ENCODE measurements at regions not wholly inside any gene's neighbourhood (a gene's known extent, or its start where the extent isn't known, plus 50 kb on each side); places are given as distances from the start of the nearest gene placed in this dataset.

- Histone ChIP-seq H3K4me1 (ENCODE audit: low read depth, poor library complexity, severe bottlenecking) (no peaks in the 10 kb centered on the region), H3K36me3 (ENCODE audit: insufficient read depth) (no peaks in the 10 kb centered on the region), H3K27me3 (ENCODE audit: insufficient read depth, low read depth) (no peaks in the 10 kb centered on the region), H3K4me3 (IDR thresholded peaks at IDR 0.05; ENCODE audit: insufficient read depth, low read depth, low read length) (no peak overlapping the region), H3K27ac (no peak overlapping the region), H3K4me2 (no peak overlapping the region), H3K79me2 (ENCODE audit: insufficient read depth, low read depth) (no peaks in the 10 kb centered on the region), H2AFZ (ENCODE audit: low read depth) (no peak overlapping the region), H3K9ac (no peak overlapping the region), H4K20me1 (ENCODE audit: insufficient read depth) (no peaks in the 10 kb centered on the region)
- TF ChIP-seq CTCF (conservative IDR thresholded peaks at IDR 0.05; ENCODE audit: low read depth, low read length) = no peak
Observed at GRCh38 chr5:44632344-44632743, 176.4 kb upstream of the MRPS30 start.

- H3K79me2 ChIP-seq (ENCODE audit: insufficient read depth, low read depth) = no peaks in the 10 kb centered on the region
- H3K9ac ChIP-seq = no peak overlapping the region
- no peaks in the 10 kb centered on the region for H3K36me3 ChIP-seq (ENCODE audit: insufficient read depth)
- H4K20me1 ChIP-seq (ENCODE audit: insufficient read depth) = no peaks in the 10 kb centered on the region
- H3K27ac ChIP-seq = no peak overlapping the region
- no peak for TF ChIP-seq CTCF (conservative IDR thresholded peaks at IDR 0.05; ENCODE audit: low read depth, low read length)
- no peaks in the 10 kb centered on the region for H3K27me3 ChIP-seq (ENCODE audit: insufficient read depth, low read depth)
- H3K4me3 ChIP-seq (IDR thresholded peaks at IDR 0.05; ENCODE audit: insufficient read depth, low read depth, low read length) = no peak overlapping the region
- no peak overlapping the region for H3K4me2 ChIP-seq
- no peak overlapping the region for H2AFZ ChIP-seq (ENCODE audit: low read depth)
- no peaks in the 10 kb centered on the region for H3K4me1 ChIP-seq (ENCODE audit: low read depth, poor library complexity, severe bottlenecking)
Observed at GRCh38 chr5:44626846-44627245, 181.9 kb upstream of the MRPS30 start.

- no peaks in the 10 kb centered on the region for H3K36me3 ChIP-seq (ENCODE audit: insufficient read depth)
- H3K4me2 ChIP-seq = no peak overlapping the region
- H3K4me3 ChIP-seq (IDR thresholded peaks at IDR 0.05; ENCODE audit: insufficient read depth, low read depth, low read length) = no peak overlapping the region
- H3K79me2 ChIP-seq (ENCODE audit: insufficient read depth, low read depth) = no peaks in the 10 kb centered on the region
- H3K27ac ChIP-seq = no peak overlapping the region
- H3K9ac ChIP-seq = no peak overlapping the region
- no peak overlapping the region for H2AFZ ChIP-seq (ENCODE audit: low read depth)
- no peak for TF ChIP-seq CTCF (conservative IDR thresholded peaks at IDR 0.05; ENCODE audit: low read depth, low read length)
- H3K27me3 ChIP-seq (ENCODE audit: insufficient read depth, low read depth) = no peaks in the 10 kb centered on the region
- H3K4me1 ChIP-seq (ENCODE audit: low read depth, poor library complexity, severe bottlenecking) = no peaks in the 10 kb centered on the region
- H4K20me1 ChIP-seq (ENCODE audit: insufficient read depth) = no peaks in the 10 kb centered on the region
Observed at GRCh38 chr5:44622331-44622730, 186.4 kb upstream of the MRPS30 start.

- Histone ChIP-seq H3K4me1 (ENCODE audit: low read depth, poor library complexity, severe bottlenecking) (no peaks in the 10 kb centered on the region), H2AFZ (ENCODE audit: low read depth) (no peak overlapping the region), H3K4me3 (IDR thresholded peaks at IDR 0.05; ENCODE audit: insufficient read depth, low read depth, low read length) (no peak overlapping the region), H3K4me2 (no peak overlapping the region), H3K27ac (no peak overlapping the region), H3K36me3 (ENCODE audit: insufficient read depth) (no peaks in the 10 kb centered on the region), H3K79me2 (ENCODE audit: insufficient read depth, low read depth) (no peaks in the 10 kb centered on the region), H4K20me1 (ENCODE audit: insufficient read depth) (no peaks in the 10 kb centered on the region), H3K27me3 (ENCODE audit: insufficient read depth, low read depth) (no peaks in the 10 kb centered on the region), H3K9ac (no peak overlapping the region)
- TF ChIP-seq CTCF (conservative IDR thresholded peaks at IDR 0.05; ENCODE audit: low read depth, low read length) = no peak
Observed at GRCh38 chr5:44619875-44620610, 188.7 kb upstream of the MRPS30 start.

All from KMS-11 (cell line).